AG08395 (cell line): ENCODE measurements at regions not wholly inside any gene's neighbourhood (a gene's known extent, or its start where the extent isn't known, plus 50 kb on each side); places are given as distances from the start of the nearest gene placed in this dataset.

Experiments used
- DNase-seq: peaks from one replicate; pipeline ENCODE4 v3.0.0; 2012; ENCODE audit warnings: mixed read lengths, low spot score

DNA sequence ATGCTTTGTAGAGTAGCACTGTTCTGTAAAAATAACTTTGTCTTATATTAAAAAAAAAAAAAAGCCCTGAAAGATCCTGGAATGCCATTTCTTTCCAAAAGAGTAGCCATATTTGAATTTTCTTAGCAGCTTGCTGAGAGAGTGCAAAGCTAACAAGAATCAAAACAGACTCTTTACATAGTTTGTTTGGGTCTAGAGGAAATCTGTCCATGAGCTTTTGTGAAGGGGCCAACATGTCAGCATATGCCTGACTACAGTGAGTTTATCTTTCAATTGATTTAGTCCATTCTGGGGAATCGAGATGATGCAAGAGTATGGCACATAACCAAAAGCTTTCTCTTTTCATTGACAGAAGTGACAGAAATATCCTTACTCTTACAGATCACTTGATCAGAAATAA, 777.7 kb upstream of the ACVR2A start:
- no peak for DNase-seq

DNA sequence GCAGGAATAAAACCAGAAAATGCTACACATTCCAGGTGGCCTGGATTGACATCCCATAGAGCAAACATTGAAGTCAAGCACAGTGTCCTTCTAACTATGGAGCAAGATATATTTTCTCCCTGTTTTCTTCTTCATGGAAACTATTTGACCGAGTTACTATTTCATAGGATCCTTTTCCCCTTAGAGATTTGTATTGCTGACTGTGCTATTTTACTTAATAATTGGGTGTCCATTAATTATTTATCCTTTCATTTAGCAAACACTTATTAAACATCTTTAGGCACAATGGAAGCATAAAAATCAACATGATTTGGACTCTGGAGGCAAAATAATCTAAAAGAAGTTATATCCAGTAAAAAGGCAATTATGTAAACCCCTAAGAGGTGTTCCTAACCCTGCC, 782.8 kb upstream of the ACVR2A start:
- DNase-seq: no peak

DNA sequence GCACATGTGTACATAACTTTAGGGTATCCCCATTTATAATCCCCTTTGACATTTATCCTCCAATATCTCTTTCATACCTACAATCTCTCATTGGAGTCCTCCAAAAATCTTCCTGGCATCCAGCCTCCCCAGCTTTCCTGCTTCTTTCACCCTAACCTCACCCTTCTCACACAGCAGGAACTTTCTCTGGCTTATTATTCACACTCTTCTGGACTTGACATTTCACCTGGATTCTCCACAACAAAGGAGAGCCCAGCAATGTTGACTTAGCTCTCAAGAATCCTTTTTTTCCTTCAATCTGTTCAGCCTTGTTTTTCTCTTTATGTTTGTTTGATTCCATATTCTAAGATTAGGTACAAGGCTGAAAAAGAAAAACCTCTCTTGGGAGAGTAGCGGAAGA, 783.6 kb upstream of the ACVR2A start:
- DNase-seq: no peak

DNA sequence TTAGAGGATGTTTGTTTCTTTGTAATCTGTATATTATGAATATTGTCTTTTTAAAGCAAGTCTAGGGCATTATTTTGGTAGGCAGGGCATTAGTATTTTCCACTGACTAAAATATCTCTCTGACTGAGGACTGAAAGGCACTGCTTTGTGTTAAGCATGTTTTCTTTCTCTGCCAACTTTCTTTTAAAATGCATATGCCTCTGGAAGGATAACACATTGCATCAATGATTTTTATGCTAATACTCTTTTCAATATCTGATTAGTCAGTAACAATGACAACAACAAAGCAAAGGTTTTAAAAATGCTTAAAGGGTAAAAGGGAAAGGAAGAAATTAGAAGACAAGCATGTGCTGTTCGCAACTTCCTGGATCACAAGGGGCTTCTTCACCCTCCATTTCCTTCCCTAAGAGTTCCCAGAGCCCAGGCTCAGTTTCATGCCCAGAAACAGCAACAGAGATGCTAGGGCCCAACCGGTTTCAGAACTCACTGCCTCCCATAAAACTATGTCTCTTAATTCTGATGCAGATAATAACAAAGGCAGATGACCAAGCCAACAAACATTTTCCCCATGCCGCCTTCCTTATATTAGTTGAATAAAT, 786.8 kb upstream of the ACVR2A start:
- no peak for DNase-seq

DNA sequence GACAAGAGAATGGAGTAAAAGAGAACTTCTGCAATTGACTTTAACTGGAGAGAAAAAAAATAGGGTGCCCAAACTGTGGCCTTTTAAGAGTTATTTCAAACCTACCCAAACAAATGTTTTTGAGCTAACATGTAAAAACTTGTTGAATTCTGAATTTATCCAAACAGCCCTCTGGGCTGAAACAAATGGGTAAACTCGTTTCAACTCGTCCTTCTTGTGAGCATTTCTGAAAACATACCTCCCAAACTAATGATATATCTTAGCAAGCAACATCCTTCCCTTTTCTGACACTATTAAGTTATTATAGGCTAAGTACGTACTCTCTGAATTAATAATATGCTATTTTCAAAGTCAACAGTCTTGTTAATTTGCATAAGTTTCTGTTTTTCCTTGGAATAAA, 793.0 kb upstream of the ACVR2A start:
- DNase-seq: no peak

DNA sequence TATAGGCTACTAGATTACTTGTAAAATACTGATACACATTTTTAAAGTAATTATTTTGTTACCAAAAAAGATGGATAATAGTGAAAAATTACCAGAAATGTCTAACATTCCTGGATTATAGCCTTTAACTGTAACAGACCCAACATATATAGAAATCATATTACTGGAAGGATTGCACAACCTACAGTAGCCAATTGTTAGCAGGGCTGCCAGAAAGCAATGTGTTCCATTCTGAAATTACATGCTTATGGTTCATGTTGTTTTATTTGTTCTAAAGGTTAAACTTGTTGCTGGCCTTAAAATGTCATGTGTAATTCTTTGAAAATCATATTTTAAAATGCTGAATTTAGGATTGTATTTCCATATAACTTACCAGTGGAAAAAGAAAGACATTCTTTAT, 793.6 kb upstream of the ACVR2A start:
- DNase-seq: peak; percentile 44

DNA sequence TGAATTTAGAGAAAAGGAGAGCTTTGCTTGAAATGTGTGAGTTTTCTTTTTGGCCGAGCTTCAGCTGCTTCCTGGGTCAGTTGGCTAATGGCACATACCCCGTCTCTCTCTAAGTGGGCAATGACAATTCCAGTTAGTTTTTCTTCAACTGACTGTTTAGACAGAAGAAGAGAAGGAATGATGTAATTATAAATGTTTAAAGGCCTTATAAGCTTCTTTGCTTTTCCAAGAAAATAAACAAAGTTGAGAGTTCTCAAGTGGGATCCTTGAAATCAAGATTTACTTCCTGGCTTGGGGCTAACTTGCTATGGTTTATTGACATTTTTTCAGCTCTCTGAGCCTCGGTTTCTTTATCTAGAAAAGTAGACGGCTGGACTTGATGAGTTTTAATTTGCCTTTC, 794.9 kb upstream of the ACVR2A start:
- no peak for DNase-seq

DNA sequence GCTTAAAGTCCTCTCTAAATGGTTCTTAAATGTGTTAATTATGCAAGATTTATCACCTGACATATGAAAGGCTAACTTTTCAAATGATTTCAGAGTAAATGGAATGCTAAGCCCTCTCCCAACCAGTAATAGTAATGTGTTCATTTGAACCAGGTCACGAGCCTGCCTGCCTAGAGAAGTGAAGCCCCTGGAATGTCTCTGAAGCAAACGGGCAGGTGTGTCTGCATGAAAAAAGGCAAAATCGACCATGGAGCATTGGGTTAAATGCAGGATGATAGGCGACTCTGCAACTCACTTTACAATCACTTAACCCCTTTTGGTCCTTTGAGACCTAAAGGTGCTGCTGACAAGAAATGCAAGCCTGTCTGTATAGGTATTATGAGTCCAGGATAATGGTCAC, 798.4 kb upstream of the ACVR2A start:
- no peak for DNase-seq

DNA sequence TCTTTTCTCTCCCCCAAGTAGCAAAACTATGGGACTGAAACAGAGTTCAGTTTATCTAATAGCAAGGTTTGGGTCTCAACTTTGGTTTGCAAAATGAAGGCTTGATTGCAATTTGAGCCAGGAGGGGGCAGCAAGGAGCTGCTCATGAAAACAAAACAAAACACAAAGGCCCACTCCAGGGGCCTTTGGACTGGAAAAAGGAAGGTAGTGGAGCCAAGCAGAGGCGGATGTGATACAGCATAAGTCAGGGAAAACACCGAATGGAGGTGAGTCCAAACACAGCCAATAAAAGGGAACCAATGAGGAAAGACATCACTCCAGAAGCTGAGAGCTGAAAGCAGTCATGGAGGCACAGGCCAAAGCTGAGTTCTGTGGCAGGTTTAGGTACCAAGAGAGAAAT, 799.7 kb upstream of the ACVR2A start:
- DNase-seq: peak; percentile 23

DNA sequence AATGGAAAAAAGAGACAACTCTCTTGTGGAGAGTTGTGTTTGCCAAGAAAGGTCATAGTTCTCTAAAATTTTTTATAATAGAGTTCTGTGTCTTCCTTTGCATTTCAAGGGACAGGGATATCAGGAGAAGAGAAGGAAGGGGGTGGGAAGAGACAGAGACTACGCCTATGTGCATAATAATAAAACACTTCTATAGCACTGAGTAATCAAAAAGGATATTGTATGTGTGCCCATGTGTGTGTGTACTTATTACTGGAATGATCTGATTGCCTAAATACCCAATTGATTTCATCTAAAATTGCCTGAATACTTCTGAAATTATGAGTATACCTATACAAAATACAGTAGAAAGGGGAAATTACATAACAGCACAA, 803.7 kb upstream of the ACVR2A start:
- no peak for DNase-seq

DNA sequence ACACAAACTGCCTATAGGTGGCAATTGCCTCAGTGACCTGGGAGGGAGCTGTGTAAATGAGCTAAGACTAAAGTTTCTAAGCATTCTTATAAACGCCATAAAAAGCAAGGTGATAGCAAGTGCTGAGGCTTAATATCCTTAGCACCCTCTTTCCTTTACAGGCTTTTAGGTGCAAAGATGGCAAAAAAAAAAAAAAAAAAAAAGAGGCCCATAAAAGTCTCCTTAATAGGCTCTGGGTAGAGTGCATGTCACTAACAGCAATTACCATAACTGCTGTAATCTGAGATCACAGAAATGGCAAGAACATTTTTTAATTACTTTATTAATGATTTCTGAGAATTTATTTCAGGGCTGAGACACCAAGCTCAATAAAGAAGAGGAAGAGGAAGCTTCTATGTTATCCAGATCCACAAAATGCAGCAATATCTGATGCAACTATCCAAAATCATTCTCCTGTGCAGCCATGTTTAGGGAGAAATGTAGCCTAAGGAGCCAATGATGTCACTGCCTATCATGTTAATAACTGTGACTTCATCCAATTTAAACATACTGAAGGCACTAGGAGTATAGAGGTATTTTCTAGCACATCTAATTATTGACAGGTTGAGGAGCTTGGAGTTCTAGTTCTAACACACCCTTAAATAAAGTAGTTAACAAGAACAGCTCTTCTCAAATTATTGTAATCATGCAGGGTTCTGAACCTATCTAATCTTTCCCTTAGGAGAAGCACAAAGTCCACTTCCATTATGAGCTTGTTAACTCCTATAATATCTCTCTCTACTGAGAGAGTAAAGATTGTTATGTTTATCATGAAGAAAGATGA, 804.3 kb upstream of the ACVR2A start:
- DNase-seq: no peak

DNA sequence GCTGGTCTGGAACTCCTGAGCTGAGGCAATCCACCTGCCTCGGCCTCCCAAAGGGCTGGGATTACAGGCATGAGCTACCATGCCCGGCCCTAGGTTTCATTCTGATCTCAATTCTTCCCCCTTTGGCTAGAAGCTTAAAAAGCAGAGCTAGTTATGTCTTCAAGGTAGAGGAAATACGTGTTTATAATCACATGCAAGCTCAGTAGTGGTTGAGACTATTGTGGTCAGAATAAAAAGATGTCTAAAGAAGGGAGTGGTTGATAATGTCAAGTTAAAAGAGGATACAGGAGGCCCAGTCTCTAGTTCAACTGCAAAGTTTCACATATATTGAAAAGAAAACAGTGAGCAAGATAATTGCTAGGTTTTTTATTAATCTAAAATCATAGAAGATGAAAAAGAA, 807.8 kb upstream of the ACVR2A start:
- DNase-seq: no peak

DNA sequence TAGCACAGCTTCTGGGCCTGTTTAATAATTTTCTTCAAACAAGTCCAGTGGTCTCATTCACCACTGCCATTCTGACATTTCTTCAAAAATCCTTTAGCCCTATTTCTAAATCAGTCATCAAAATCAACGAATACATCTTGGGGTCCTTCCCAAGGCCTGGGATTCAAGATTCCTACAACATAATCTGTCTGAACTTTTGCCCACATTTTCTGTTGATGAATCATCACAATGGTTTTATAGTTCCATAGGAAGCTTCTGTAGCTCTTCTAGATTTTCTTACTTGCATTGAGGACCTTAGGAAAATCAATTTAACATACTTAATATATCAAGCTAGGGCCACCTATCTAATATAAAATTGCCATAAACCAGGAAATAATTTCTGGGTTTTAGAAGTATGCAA, 811.8 kb upstream of the ACVR2A start:
- DNase-seq: no peak

DNA sequence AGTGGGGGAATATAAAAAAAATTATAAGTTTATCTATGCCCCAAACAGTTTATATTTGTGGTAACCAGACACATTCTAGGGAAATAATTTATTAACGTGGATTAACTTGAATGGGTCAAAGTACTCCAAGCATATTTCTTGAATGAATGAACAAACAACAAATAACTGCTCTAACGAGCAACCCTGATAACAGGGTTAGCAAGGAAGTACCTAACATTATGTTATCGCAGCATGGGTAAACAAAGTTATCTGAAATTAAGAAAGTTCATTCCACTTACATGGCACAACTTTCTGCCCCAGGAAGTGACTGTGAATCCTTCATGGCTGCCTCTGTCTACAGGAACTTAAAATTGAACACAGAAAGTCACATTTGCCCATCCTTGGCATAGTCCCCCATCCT, 812.9 kb upstream of the ACVR2A start:
- no peak for DNase-seq

DNA sequence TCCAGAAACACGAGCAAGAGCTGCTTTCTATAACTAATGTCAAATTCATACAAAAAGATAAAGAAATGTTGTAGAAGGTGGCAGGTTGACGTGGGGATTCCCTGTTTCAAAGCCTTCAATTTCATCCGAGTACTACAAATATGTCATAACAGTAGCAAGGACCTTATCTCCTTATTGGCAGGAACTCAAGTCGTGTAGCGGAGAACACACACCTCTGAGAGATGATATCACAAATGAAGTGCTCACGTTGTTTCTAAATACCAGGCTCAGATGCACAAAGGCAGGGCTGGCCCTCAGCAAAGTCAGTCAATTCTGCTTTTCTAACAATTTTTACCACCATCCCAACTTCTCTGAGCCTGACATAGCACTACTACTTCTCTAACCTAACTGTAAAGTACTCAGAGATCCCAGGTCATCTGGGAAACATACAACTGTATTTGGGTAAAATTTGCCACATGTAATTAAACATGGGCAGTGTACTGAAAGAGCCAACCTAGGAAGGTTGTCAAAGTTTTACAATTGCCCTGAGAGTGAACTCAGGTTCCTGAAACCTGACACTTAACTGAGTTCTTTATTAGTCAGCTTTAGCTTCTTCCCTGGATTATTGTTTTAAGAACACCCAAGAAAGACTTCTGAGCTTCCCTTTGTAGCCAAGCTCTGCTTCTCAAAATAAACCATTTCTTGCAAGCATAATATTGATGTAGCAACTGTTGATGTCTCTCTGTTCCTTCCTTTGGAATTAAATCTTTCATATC, 813.7 kb upstream of the ACVR2A start:
- DNase-seq: no peak

DNA sequence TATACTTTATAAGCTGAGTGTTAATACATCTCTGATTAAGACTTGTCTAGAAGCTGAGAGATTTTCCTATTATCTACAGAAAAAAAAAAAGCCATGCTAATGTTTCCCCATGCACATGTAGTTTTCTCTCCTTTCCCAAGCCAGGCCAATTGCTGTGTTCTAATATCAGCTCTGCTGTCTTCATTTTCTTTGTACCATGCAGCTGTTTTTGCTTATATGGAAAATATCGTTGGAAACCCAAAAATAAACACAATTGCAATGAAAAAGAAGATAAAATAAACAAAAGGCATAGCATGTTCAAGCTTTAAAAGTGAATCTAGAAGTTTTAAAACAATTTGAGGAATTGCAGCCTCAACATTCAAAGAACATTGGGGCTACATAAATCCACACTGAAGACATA, 817.4 kb upstream of the ACVR2A start:
- no peak for DNase-seq

DNA sequence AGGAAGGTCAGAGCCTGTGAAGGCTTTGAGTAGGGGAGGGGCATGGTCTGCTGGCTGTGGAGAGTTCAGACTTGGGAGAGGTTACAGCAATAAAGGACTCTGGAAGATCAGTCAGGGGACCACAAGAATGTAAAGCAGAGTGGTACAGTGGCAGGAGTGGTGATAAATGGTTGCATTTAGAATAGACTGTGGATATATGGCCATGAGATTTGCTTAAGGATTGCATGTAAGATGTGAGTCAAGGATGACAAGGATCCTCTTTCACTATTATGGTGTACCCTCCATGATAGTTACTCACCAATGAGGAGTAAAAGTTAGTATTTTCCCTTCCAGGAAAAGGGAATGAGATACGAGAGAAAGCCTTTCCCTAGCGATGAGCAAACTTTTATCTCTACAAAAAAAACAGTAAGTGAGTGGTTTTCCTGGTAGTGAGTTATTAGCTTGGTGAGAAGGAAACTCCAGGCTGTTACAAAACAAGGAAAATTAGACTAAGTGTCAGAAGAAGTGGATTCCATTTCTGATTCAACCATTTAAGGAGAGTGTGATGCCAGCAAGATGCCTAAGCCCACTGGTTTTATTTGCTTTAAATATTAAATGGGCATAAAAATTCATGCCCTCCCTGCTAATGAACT, 818.0 kb upstream of the ACVR2A start:
- peak; percentile 82 for DNase-seq

DNA sequence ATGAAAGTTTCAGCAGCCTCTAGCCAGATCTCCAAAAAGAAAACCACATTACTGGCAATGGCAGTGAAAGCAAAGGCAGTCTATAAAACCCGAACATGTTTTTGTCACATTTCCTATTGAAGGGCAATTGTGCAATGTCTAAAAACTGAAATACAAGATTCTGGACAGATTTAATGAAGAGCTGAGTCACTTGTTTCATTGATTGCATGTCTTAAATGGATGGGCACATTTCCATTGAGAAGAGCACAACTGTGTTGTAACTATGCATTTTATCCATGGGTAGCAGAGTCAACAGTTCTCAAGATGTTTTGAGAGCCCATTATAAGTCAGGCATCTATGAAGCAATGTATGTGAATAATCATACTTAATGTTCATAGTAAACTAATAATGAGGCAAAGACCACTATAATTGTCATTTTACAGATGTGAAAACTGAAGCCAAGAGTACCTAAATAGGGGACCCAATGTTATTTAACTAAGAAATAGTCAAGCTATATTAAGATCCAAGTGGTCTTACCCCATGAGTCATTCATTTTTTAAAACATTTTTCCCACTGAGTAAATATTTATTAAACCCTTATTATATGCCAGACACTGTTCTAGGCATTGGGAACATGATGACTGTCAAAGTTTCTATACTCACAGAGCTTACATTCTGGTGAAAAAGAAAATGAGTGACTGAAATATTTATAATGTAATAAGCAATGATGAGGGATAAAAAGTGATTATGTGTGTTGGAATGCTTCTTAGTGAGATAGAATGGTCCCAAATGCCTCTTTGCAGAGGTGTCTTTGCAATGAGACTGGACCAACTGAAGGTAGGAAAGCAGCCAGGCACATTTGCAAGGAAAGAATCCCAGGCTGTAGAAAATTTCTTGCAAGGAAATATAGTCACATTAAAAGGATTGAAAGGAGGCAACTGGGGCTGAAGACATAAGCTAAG, 818.9 kb upstream of the ACVR2A start:
- DNase-seq: peak; percentile 58

DNA sequence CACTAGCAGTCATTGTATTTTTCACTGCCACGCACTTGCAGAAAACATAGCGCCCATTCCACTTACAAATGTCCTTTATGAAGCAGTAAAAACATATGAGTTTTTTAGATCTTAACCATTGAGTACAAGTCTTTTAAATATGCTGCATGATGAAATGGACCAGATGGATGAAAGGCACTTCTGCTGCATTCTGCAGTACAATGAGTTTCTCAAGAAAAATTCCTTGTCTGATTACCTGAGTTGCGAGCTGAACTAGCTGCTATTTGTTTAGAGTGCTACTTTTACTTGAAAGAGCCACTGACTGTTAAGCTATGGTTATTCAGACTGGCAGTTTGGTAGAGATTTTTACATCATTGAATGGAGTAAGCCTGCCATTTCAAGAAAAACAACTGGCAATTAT, 825.5 kb upstream of the ACVR2A start:
- no peak for DNase-seq

DNA sequence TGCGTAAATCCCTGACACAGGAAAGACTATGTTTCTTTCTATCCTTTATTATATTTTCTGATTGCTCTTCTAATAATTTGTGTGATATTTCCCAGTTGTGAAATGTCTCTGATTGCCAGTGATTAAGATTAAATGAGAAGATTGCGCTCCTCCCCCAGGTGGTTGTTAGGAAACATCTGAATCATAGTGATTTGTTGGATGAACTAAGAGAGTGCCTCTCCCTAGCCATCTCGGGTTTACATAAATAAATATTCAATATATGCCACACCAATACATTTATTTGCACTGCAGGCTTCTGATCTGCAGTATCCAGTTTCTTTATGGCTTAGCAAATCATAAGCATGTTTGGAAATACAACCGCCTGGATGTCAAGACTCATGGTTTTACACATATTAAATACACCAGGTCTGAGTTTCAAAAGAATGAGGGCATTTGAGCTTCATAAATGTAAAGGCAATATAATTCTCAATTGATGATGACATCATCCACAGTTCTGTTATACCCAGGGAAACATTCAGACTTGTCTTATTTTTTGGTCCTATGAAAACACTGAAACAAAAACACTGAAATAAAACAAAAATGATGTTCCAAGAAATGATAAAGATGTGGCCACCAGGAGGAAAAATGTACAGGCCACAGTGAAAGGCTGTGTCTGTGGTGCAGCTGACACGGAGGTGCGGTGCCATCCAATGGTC, 826.7 kb upstream of the ACVR2A start:
- no peak for DNase-seq

DNA sequence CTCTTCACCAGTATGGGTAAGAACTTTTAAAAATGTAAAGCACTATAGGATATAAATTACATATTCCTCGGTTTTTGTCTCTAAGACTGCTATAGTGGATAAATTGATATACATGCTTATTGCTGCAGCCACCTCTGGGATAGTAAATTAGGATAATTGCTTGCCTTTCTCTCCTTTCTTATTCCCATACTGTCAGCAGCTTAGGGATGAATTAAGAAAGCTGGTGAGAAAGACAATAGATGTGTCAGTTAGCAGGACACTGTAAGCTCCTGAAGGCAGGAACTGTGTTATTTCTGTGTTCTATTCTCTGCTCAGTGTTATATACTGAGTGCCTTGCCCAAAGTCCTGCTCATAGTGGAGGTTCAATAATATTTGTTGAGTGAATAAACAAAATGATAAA, 828.6 kb upstream of the ACVR2A start:
- DNase-seq: no peak
